Mucosa of descending colon (tissue), 3 donors: ENCODE measurements at regions not wholly inside any gene's neighbourhood (a gene's known extent, or its start where the extent isn't known, plus 50 kb on each side); places are given as distances from the start of the nearest gene placed in this dataset.

Experiments
- ATAC-seq: fragments of 200-7000 bp; cut with Tn5 transposase; one replicate; pipeline ENCODE4 v1.9.1; 2020; ENCODE audit warnings: mild to moderate bottlenecking, moderate library complexity
- DNase-seq, 3 donors: peaks; one replicate each; pipeline ENCODE4 v3.0.0-alpha.2; 2020
- H3K36me3 ChIP-seq: fragments of 200-600 bp; one replicate; pipeline ENCODE4 v1.8.0; 2021; ENCODE audit warnings: low read depth, mild to moderate bottlenecking
- H3K4me1 ChIP-seq: fragments of 200-600 bp; one replicate; pipeline ENCODE4 v1.8.0; 2021; ENCODE audit warnings: low read depth, mild to moderate bottlenecking
- H3K4me3 ChIP-seq: fragments of 200-600 bp; one replicate; pipeline ENCODE4 v1.8.0; 2021; ENCODE audit warnings: mild to moderate bottlenecking
- H3K9me3 ChIP-seq: fragments of 200-600 bp; one replicate; pipeline ENCODE4 v1.8.0; 2021; ENCODE audit warnings: mild to moderate bottlenecking
- CTCF ChIP-seq: fragments of 200-600 bp; IDR thresholded peaks from one replicate; pipeline ENCODE4 v1.8.0; 2022; ENCODE audit warnings: antibody characterized with exemption, mild to moderate bottlenecking
- intact Hi-C, 2 donors: fragments of 100-400 bp; cut with DNase I in 1 of 2; cut with micrococcal nuclease in 1 of 2; formaldehyde crosslinking; loops; one replicate each; pipeline versions ENCODE4 v1.11.0 to v1.11.1; 2022; cut with DNase I, micrococcal nuclease
- donor health status: DM: no; HTN: no; CAD: no; lungs with moderate emphysema.
- donor health status: DM: no; HTN: no; CAD: no.
- donor health status: DM: no; HTN: yes; CAD: no.

GRCh38 chr11:72519220-72519881 is 85.0 kb upstream of the CLPB start:
- ATAC-seq (peak; percentile 45), DNase-seq (peak in 1 of 3 donors; percentile 6)
- intact Hi-C loops = no loop called here
- H3K4me3 ChIP-seq = no peak overlapping the region
- TF ChIP-seq CTCF = no peak
- no peaks in the 10 kb centered on the region for H3K36me3 ChIP-seq
- no peaks in the 10 kb centered on the region for H3K9me3 ChIP-seq
- no peaks in the 10 kb centered on the region for H3K4me1 ChIP-seq

GRCh38 chr11:72514331-72514730 is 80.0 kb upstream of the CLPB start:
- ATAC-seq (no peak), DNase-seq (no peak)
- intact Hi-C loops = no loop called here
- H3K4me3 ChIP-seq = no peak overlapping the region
- peaks cover 14% of the 10 kb centered on the region for H3K9me3 ChIP-seq
- H3K36me3 ChIP-seq = no peaks in the 10 kb centered on the region
- no peak for TF ChIP-seq CTCF
- H3K4me1 ChIP-seq = no peaks in the 10 kb centered on the region

GRCh38 chr11:72513411-72513810 is 79.1 kb upstream of the CLPB start:
- H3K36me3 ChIP-seq = no peaks in the 10 kb centered on the region
- intact Hi-C loops = no loop called here
- no peak overlapping the region for H3K4me3 ChIP-seq
- ATAC-seq = no peak
- no peaks in the 10 kb centered on the region for H3K4me1 ChIP-seq
- TF ChIP-seq CTCF = no peak
- H3K9me3 ChIP-seq = peaks cover 14% of the 10 kb centered on the region
- no peak for DNase-seq

GRCh38 chr11:72512956-72513355 is 78.6 kb upstream of the CLPB start:
- no peak overlapping the region for H3K4me3 ChIP-seq
- DNase-seq (no peak), ATAC-seq (no peak)
- intact Hi-C loops = no loop called here
- no peaks in the 10 kb centered on the region for H3K36me3 ChIP-seq
- H3K4me1 ChIP-seq = no peaks in the 10 kb centered on the region
- peaks cover 14% of the 10 kb centered on the region for H3K9me3 ChIP-seq
- TF ChIP-seq CTCF = no peak

- H3K9me3 ChIP-seq = peaks cover 14% of the 10 kb centered on the region
These were observed 77.2 kb upstream of the CLPB start for GRCh38 chr11:72511393-72512047.

More at GRCh38 chr11:72511393-72512047, 77.2 kb upstream of the CLPB start:
- no peaks in the 10 kb centered on the region for H3K36me3 ChIP-seq
- no peak overlapping the region for H3K4me3 ChIP-seq
- no peak for ATAC-seq
- H3K4me1 ChIP-seq = no peaks in the 10 kb centered on the region
- no peak for DNase-seq
- intact Hi-C loops = no loop called here
- TF ChIP-seq CTCF = no peak
